NCI-H1694 (cell line): ENCODE measurements at regions not wholly inside any gene's neighbourhood (a gene's known extent, or its start where the extent isn't known, plus 50 kb on each side); places are given as distances from the start of the nearest gene placed in this dataset.
"Not testable (repeated sequence)": the region's sequence is repeated elsewhere in the genome, so short reads cannot be mapped to it uniquely, and the experiment has no call there.

Experiments used
- DNase-seq: peaks from one replicate; lab custom pipeline; 2025; lab: John Stamatoyannopoulos, UW

DNA sequence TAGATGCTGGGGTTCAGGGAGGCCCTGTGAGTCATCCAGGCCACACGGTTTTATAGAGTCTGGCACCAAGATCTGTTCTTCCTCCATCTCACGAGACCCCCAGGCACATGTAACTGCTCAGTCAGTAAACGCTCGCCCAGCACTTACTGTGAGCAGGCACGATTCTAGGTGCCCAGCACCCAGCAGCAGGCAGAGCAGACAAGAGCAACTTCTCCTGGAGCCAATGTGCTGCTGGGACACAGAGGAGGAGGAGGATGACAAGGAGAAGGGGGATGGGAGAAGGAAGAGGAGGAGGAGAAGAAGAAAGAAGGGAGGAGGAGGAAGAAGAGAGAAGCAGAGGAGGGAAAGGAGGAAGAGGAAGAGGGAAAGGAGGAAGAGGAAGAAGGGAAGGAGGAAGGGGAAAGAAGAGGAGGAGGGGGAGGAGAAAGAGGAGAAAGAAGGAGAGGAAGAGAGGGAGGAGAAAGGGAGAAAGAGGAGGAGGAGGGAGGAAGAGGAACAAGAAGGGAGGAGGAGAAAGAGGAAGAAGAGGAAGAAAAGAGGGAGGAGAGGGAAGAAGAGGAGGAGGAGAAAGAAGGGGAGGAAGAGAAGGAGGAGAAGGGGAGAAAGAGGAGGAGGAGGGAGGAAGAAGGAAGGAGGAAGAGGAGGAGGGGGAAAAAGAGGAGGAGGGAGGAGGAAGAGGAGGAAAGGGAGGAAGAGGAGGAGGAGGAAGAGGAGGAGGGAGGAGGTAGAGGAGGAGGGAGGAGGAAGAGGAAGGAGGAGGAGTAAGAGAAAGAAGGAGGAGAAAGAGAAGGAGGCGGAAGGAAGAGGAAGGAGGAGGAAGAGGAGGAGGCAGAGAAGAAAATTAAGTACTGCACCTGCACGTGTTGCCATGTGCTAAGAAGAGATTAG, 77.6 kb upstream of the RTL6 start:
- DNase-seq = no peak

DNA sequence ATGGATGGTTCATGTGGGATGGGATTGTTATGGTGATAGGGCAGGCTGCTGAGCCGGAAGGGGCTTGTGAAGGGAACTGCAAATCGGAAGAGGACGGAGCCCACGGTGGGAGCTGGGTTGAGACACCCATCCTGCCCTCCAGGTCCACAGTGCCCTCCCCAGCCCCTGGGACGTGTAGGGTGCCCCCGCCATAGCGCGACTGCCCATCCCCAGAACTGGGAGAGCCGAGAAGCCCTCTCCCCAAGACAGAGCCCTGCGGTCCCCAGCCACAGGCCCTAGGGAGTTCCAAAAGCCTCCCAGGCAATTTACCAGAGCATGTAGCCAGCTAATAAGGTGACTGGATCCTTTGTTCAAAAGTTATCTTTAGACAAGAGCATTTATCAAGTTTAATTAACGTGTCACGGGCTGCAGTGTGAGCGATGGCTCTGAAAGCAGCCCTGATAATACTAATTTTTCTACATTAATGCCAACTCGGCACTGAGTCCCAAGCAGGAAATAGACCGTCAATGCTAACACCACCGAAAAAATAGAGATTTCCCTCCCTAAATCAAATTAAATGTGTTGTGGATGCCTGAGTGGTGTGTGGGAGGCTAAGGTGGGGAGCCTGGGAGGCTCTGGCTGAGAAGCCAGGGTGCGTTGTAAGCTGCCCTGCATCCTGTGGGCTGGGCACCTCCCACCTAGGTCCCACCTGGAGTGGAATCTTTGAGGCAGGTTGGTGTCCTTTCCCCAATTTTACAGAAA, 76.8 kb upstream of the RTL6 start:
- DNase-seq = no peak

- no peak for DNase-seq
Measured at GRCh38 chr22:44574057-44574639, 76.1 kb upstream of the RTL6 start.

DNA sequence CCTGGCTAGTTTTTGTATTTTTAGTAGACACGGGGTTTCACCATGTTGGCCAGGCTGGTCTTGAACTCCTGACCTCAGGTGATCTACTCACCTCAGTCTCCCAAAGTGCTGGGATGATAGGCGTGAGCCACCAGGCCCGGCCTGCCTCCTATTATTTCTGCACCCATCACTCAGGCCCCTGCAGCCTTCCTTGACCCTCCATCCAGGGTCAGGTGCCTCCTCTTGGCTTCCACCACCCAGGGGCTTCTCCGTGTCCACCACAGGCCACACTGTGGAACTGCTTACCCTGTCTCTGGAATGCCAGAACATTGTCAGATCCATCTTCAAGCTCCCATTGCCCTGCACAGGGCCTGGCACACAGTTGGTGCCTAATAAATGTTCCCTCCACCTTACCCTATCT, 75.4 kb upstream of the RTL6 start:
- no peak for DNase-seq

DNA sequence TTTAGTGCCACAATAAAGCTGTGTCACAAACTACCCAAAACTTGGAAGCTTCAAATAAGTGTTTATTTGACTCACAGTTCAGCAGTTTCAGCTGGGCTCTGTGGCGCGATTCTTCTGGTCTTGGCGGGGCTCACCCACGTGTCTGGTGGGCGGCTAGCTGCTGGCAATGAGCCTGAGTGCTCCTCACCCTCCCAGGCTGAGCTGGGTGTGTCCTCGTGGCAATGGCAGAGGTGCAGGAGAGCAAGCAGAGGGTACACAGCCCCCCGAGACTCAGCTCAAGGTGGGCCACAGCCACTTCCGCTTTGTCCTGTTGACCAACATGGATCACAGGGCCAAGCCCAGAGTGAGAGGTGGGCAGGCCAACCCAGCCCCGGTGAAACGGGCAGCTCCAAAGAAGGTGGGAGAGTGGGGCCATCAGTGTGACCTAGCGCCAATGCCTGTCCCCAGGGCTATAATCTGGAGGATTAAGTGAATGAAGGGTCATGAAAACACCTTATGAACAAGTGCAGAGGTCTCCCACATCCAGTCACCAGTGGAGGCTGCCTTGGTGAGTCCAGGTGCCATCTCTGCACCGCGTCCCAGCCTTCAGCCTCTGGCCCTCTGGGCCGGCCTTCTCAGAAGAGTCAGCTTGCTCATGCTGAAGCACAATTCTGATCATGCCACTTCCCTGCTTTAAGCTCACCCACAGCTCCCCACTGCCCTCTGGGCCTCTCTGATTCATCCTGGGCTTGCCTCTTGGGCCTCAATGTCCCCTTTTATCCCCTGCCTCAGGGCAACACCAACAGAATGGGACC, 74.6 kb upstream of the RTL6 start:
- no peak for DNase-seq

- no peak for DNase-seq
Measured at GRCh38 chr22:44571566-44572413, 73.8 kb upstream of the RTL6 start.

DNA sequence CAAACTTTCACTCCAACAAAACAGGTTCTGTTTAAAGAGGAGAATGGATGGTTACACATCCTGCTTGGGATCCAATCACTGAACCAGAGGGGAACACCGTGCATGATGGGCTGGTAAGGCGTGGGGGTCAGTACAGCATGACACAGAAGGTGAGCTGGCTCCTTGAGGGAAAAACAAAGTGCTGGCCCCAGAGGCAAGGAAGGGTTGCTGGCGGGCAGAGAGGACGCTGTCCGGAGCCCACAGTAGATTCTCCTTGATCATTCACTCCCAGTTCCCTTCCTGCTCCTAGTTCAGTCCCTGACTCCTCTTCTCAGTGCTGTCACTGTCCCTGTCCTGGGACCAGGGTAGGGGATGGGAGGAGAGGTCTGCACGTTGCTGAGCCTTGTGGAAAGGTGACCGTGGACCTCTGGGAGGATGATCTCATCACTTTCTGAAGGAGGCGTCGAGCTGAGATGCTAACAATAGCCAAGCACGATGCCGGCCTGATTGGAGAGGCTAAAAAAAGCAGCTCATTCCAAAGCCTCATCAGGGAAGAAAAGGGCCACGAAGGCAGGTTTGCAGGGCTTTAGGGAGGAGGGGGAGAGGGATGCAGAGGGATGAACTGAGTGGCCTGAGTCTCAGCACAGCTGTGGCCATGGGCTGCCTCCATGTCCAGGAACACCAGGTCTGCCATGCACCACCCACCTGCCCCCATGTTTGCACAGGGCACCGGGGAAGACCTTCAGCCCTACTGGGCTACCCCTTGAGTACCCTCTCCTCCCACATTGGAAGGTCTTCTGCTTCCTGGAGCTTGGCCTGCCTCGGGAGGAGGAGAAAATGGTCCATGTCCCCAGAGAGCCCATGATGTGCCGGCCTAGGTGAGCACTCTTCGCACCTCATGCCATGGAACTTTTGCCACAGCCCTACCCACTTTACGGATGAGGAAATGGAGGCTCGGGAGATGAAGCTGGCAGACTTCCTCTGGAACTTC, 72.7 kb upstream of the RTL6 start:
- DNase-seq = no peak

DNA sequence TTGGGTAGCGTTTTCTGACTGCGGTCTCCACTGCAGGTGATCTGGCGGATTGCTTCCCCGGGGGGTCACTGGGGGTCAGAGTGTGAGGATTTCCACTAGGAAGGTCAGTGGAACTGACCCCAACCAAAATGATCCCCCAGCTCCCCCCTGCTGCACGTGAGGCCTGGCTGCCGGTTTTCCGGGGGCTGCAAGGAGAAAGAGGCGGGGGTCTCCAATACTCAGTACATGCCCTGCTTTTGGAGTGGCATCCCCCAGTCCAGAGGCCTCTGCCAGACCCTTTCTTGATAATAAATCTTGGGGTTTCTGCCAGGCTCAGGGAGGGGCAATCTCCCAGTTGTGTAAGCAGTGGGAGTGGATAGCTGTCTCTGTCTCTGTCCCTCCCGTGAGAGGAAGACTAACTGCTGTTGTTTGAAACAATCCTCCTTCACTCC, 71.5 kb upstream of the RTL6 start:
- DNase-seq = no peak

- DNase-seq = no peak
Measured at GRCh38 chr22:44567846-44568493, 69.9 kb upstream of the RTL6 start.

- not testable (repeated sequence) for DNase-seq
Measured at GRCh38 chr22:44567378-44567841, 69.4 kb upstream of the RTL6 start.

- DNase-seq = no peak
Measured at GRCh38 chr22:44566911-44567310, 68.9 kb upstream of the RTL6 start.

DNA sequence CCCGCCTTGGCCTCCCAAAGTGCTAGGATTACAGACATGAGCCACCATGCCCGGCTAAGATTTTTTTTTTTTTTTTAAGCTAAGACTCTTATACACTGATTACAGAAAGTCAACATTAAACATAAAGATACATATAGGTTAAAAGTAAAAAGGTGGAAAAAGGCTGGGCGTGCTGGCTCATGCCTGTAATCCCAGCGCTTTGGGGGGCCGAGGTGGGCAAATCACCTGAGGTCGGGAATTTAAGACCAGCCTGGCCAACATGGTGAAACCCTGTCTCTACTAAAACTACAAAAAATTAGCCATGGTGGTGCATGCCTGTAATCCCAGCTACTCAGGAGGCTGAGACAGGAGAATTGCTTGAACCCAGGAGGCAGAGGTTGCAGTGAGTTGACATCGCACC, 64.6 kb upstream of the RTL6 start:
- not testable (repeated sequence) for DNase-seq

- DNase-seq = no peak
Measured at GRCh38 chr22:44561139-44561840, 63.3 kb upstream of the RTL6 start.

DNA sequence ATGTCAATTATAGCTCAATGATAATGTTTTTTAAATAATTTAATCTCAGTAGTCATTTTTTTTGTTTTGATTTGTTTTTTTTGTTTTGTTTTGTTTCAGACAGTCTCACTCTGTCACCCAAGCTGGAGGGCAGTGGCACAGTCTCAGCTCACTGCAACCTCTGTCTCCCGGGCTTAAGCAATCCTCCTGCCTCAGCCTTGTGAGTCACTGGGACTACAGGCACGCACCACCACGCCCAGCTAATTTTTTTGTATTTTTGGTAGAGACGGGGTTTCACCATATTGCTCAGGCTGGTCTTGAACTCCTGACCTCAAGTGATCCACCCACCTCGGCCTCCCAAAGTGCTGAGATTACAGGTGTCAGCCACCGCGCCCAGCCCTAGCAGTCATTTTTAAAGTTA, 60.6 kb upstream of the RTL6 start:
- DNase-seq = not testable (repeated sequence)

DNA sequence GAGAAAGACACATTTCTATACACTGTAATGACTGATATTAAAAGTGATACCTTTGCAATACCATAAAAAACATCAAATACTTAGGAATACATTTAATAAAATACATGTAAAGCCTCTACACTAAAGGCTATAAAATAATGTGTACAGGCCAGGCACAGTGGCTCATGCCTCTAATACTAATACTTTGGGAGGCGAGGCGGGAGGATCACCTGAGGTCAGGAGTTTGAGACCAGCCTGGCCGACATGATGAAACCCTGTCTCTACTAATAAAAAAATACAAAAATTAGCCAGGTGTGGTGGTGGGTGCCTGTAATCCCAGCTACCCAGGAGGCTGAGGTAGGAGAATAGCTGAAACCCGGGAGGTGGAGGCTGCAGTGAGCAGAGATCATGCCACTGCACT, 59.8 kb upstream of the RTL6 start:
- not testable (repeated sequence) for DNase-seq

DNA sequence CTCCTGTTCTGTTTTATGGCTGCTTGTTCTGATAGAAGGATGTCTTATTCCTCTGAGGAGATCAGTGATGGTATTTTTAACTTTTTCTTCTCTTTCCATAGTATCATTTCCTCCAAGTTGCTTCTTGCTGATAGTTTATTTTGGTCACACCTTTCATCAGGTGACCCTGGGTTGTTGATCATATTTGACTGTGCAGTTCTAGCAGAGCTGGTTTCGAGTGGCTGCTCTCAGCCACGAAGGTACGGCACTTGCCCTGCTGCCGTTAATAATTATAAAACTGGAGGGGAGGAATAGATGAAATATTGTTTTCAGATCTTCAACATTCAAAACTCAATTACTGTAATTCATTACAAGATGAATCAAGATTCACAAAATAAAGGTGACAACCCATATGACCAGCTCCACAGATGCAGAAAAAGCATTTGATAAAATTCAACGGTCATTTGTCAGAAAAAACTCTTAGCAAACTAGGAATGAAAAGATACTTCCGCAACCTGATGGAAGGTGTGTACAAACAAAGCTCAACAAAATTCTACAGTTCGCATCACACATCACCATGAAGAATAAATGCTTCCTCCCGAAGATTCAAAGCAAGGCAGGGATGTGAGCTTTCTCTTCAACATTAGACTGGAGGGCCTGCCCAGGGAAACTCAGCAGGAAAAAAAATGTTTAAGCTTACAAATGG, 59.2 kb upstream of the RTL6 start:
- DNase-seq = no peak

DNA sequence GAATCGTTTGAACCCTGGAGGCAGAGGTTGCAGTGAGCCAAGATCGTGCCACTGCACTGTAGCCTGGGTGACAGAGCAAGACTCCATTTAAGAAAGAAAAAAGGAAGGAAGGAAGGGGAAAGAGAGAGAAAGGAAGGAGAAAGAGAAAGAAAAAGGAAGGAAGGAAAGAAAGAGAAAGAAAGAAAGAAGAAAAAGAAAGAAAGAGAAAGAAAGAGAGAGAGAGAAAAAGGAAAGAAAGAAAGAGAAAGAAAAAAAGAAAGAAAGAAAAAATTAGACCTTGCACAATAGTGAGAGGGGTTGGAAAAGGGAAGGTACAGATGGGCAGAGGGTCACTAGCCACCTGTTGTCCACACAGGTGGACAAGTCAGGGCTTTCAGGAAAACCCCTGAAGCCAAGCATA, 57.6 kb upstream of the RTL6 start:
- DNase-seq = no peak

- no peak for DNase-seq
Measured at GRCh38 chr22:44555046-44555445, 57.0 kb upstream of the RTL6 start.
